ENCODE measurements at regions not wholly inside any gene's neighbourhood (a gene's known extent, or its start where the extent isn't known, plus 50 kb on each side); places are given as distances from the start of the nearest gene placed in this dataset.

GRCh38 chr2:215652388-215652787 lies 216.5 kb upstream of the FN1 start:
- Histone ChIP-seq H3K36me3 (replicated peaks in 1 of 2; ENCODE audit: insufficient read depth in 1 of 2, low read depth in 2 of 2) (no peaks in the 10 kb centered on the region), H3K27me3 (no peaks in the 10 kb centered on the region), H3K4me1 (no peaks in the 10 kb centered on the region), H3K27ac (no peak overlapping the region), H3K4me3 (no peak overlapping the region), H3K9me3 (no peaks in the 10 kb centered on the region)
- ATAC-seq (no peak), DNase-seq (no peak)
- intact Hi-C loops (cut with DNase I) = no loop called here
- WGBS, 2 donors = 41 to 55% methylated on average over 2 of the region's 2 CpGs
- TF ChIP-seq POLR2A (IDR thresholded peaks at IDR 0.05) (no peak), CTCF (IDR thresholded peaks at IDR 0.05) (no peak)

GRCh38 chr2:215651412-215651811 lies 215.5 kb upstream of the FN1 start:
- Histone ChIP-seq H3K4me1 (no peaks in the 10 kb centered on the region), H3K27ac (no peak overlapping the region), H3K4me3 (no peak overlapping the region), H3K36me3 (replicated peaks in 1 of 2; ENCODE audit: insufficient read depth in 1 of 2, low read depth in 2 of 2) (no peaks in the 10 kb centered on the region), H3K9me3 (no peaks in the 10 kb centered on the region), H3K27me3 (no peaks in the 10 kb centered on the region)
- TF ChIP-seq CTCF (IDR thresholded peaks at IDR 0.05) = no peak
- no peak for TF ChIP-seq POLR2A (IDR thresholded peaks at IDR 0.05)
- 65 to 78% methylated on average over 4 of the region's 4 CpGs for WGBS, 2 donors
- DNase-seq (no peak), ATAC-seq (no peak)
- intact Hi-C loops (cut with DNase I) = no loop called here

- Histone ChIP-seq H3K36me3 (replicated peaks in 1 of 2; ENCODE audit: insufficient read depth in 1 of 2, low read depth in 2 of 2) (no peaks in the 10 kb centered on the region), H3K4me1 (no peaks in the 10 kb centered on the region), H3K27me3 (no peaks in the 10 kb centered on the region), H3K4me3 (no peak overlapping the region), H3K27ac (no peak overlapping the region), H3K9me3 (no peaks in the 10 kb centered on the region)
- TF ChIP-seq POLR2A (IDR thresholded peaks at IDR 0.05) (no peak), CTCF (IDR thresholded peaks at IDR 0.05) (no peak)
- intact Hi-C loops (cut with DNase I) = no loop called here
- WGBS, 2 donors = 55% methylated on average over 7 of the region's 7 CpGs
- ATAC-seq (no peak), DNase-seq (no peak)
Observed at GRCh38 chr2:215644233-215644897, 208.5 kb upstream of the FN1 start.

- Histone ChIP-seq H3K9me3 (peaks cover 0 to 9% (median 0%) of the 10 kb centered on the region in 3 donors), H3K27me3 (no peaks in the 10 kb centered on the region), H3K27ac (no peak overlapping the region), H3K4me1 (no peaks in the 10 kb centered on the region), H3K4me3 (no peak overlapping the region), H3K36me3 (replicated peaks in 1 of 2; ENCODE audit: insufficient read depth in 1 of 2, low read depth in 2 of 2) (no peaks in the 10 kb centered on the region)
- DNase-seq (no peak), ATAC-seq (no peak)
- intact Hi-C loops (cut with DNase I) = no loop called here
- TF ChIP-seq CTCF (IDR thresholded peaks at IDR 0.05) = no peak
- no peak for TF ChIP-seq POLR2A (IDR thresholded peaks at IDR 0.05)
Observed at GRCh38 chr2:215638687-215639086, 202.8 kb upstream of the FN1 start.

GRCh38 chr2:215637651-215638050 lies 201.8 kb upstream of the FN1 start:
- H3K36me3 ChIP-seq (replicated peaks in 1 of 2; ENCODE audit: insufficient read depth in 1 of 2, low read depth in 2 of 2) = no peaks in the 10 kb centered on the region
- no peaks in the 10 kb centered on the region for H3K27me3 ChIP-seq
- H3K4me1 ChIP-seq = no peaks in the 10 kb centered on the region
- no peak overlapping the region for H3K27ac ChIP-seq
- intact Hi-C loops (cut with DNase I) = no loop called here
- H3K9me3 ChIP-seq = peaks cover 0 to 9% (median 0%) of the 10 kb centered on the region in 3 donors
- ATAC-seq = no peak
- DNase-seq = no peak
- TF ChIP-seq POLR2A (IDR thresholded peaks at IDR 0.05) (no peak), CTCF (IDR thresholded peaks at IDR 0.05) (no peak)
- no peak overlapping the region for H3K4me3 ChIP-seq

Data from body of pancreas (tissue), 4 donors.